ENCODE measurements at regions not wholly inside any gene's neighbourhood (a gene's known extent, or its start where the extent isn't known, plus 50 kb on each side); places are given as distances from the start of the nearest gene placed in this dataset.

DNA sequence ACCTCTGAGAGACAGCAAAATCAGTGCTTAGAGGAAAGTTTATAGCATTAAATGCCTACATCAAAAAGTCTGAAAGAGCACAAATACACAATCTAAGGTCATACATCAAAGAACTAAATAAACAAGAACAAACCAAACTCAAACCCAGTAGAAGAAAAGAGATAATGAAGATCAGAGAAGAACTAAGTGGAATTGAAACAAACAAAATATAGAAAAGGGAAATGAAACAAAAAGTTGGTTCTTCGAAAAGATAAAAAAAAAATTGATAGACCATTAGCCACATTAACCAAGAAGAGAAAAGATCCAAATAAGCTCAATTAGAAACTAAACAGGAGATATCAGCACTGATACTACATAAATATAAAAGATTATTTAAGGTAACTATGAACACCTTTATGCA, 280.0 kb upstream of the NRG3 start (continued):
- TF ChIP-seq RBBP5 (IDR thresholded peaks at IDR 0.05; ENCODE audit: borderline replicate concordance, low read depth, low read length): no peak
- TF ChIP-seq CTBP2 (IDR thresholded peaks at IDR 0.05; ENCODE audit: borderline replicate concordance, insufficient read depth, insufficient read length, low read length): no peak
- TF ChIP-seq KDM1A (IDR thresholded peaks at IDR 0.05; ENCODE audit: borderline replicate concordance, low read length): no peak
